Fibroblast of peridontal ligament (primary cell): ENCODE measurements at regions not wholly inside any gene's neighbourhood (a gene's known extent, or its start where the extent isn't known, plus 50 kb on each side); places are given as distances from the start of the nearest gene placed in this dataset.
"Not testable (repeated sequence)": the region's sequence is repeated elsewhere in the genome, so short reads cannot be mapped to it uniquely, and the experiment has no call there.

ENCODE experiments used
- DNase-seq: peaks from one replicate; pipeline ENCODE4 v3.0.0-alpha.2; 2010; ENCODE audit errors: extremely low read depth

- DNase-seq, result no peak
Measured at GRCh38 chr16:65559846-65560245, 438.0 kb upstream of the CDH11 start.

GRCh38 chr16:65549689-65550088 is 427.8 kb upstream of the CDH11 start:
- DNase-seq, result not testable (repeated sequence)

- DNase-seq, result no peak
Measured at GRCh38 chr16:65548470-65548869, 426.6 kb upstream of the CDH11 start.

- DNase-seq, result peak; percentile 99
Measured at GRCh38 chr16:65547772-65548446, 426.0 kb upstream of the CDH11 start.

GRCh38 chr16:65546353-65546791 is 424.5 kb upstream of the CDH11 start:
- peak; percentile 71 for DNase-seq

- DNase-seq, result no peak
Measured at GRCh38 chr16:65545413-65545956, 423.6 kb upstream of the CDH11 start.

GRCh38 chr16:65543781-65544740 is 422.2 kb upstream of the CDH11 start:
- no peak for DNase-seq

- no peak for DNase-seq
Measured at GRCh38 chr16:65541646-65542045, 419.8 kb upstream of the CDH11 start.

- DNase-seq, result no peak
Measured at GRCh38 chr16:65540901-65541300, 419.0 kb upstream of the CDH11 start.

- DNase-seq, result peak; percentile 46
Measured at GRCh38 chr16:65538976-65539375, 417.1 kb upstream of the CDH11 start.

GRCh38 chr16:65537336-65537735 is 415.5 kb upstream of the CDH11 start:
- DNase-seq, result peak; percentile 58

GRCh38 chr16:65534121-65534528 is 412.3 kb upstream of the CDH11 start:
- DNase-seq, result peak; percentile 44

GRCh38 chr16:65532846-65533245 is 411.0 kb upstream of the CDH11 start:
- DNase-seq, result no peak

- peak; percentile 54 for DNase-seq
Measured at GRCh38 chr16:65532258-65532657, 410.4 kb upstream of the CDH11 start.

- no peak for DNase-seq
Measured at GRCh38 chr16:65531475-65531874, 409.6 kb upstream of the CDH11 start.

- no peak for DNase-seq
Measured at GRCh38 chr16:65525707-65526106, 403.8 kb upstream of the CDH11 start.

GRCh38 chr16:65524997-65525396 is 403.1 kb upstream of the CDH11 start:
- DNase-seq, result peak; percentile 71

- DNase-seq, result no peak
Measured at GRCh38 chr16:65524231-65524630, 402.4 kb upstream of the CDH11 start.

GRCh38 chr16:65523283-65523944 is 401.6 kb upstream of the CDH11 start:
- DNase-seq, result no peak

GRCh38 chr16:65522412-65522811 is 400.5 kb upstream of the CDH11 start:
- no peak for DNase-seq

GRCh38 chr16:65521633-65522328 is 399.9 kb upstream of the CDH11 start:
- peak; percentile 22 for DNase-seq
